Tibial artery (tissue), 4 donors: ENCODE measurements at regions not wholly inside any gene's neighbourhood (a gene's known extent, or its start where the extent isn't known, plus 50 kb on each side); places are given as distances from the start of the nearest gene placed in this dataset.

Experiments
- DNase-seq, 2 donors: peaks; one replicate each; pipeline ENCODE4 v3.0.0-alpha.2; 2019
- H3K27ac ChIP-seq, 2 donors: fragments of 200-600 bp; sonication (generic) in 1 of 2; 1 replicate in 1 of 2; 2 replicates in 1 of 2; pipeline ENCODE4 v1.5.1; 2018 to 2019; ENCODE audit warnings: mild to moderate bottlenecking in 1 of 2
- H3K27me3 ChIP-seq, 2 donors: fragments of 200-600 bp; sonication (generic) in 1 of 2; one replicate each; pipeline versions ENCODE4 v1.5.1 to v1.6.0; 2016 to 2019
- H3K36me3 ChIP-seq, 3 donors: fragments of 200-600 bp; sonication (generic) in 2 of 3; one replicate each; pipeline ENCODE4 v1.5.1; 2016 to 2019; ENCODE audit warnings: mild to moderate bottlenecking in 2 of 3
- H3K4me1 ChIP-seq, 4 donors: fragments of 200-600 bp; sonication (generic) in 2 of 4; 1 replicate in 3 of 4; 2 replicates in 1 of 4; pipeline ENCODE4 v1.5.1; 2016 to 2019
- H3K4me3 ChIP-seq, 2 donors: fragments of 200-600 bp; sonication (generic) in 1 of 2; 1 replicate in 1 of 2; 2 replicates in 1 of 2; pipeline ENCODE4 v1.5.1; 2018 to 2019; ENCODE audit warnings: mild to moderate bottlenecking in 2 of 2
- H3K9me3 ChIP-seq, 3 donors: fragments of 200-600 bp; sonication (generic) in 1 of 3; one replicate each; pipeline ENCODE4 v1.5.1; 2016 to 2019
- intact Hi-C: fragments of 100-400 bp; cut with DNase I; formaldehyde crosslinking; loops from one replicate; pipeline ENCODE4 v1.15.0; 2023; ENCODE audit warnings: low total_unique reads
- TF ChIP-seq, protein P1 (sequence below), 2 experiments: fragments of 200-600 bp in 1 of 2; fragments of 450-650 bp in 1 of 2; IDR thresholded peaks; one replicate each; pipeline ENCODE4 v1.5.1; 2017 to 2019; ENCODE audit warnings: antibody characterized with exemption in 2 of 2, mild to moderate bottlenecking in 1 of 2, moderate library complexity in 1 of 2

DNA sequence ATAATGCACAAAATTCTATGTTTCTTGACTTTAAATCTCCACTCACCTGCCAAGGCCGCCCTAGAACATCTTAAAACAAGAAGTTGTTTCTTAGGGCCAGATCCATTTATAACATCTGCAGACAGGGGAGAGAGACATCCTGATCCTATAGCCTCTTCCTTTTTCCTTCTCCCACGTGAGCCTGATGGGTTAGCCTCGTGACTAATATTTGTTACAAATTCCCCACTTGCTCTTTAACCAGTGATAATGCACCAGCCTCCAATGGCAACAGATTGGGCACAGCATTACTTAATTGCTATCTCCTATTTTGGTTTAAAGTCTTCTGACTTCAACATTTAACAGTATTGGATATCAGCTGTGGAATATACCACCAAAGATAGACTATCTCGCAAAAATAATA is 196.5 kb downstream of the GADD45G start:
- Histone ChIP-seq H3K4me3 (no peak overlapping the region), H3K9me3 (no peaks in the 10 kb centered on the region), H3K27me3 (no peaks in the 10 kb centered on the region), H3K36me3 (no peaks in the 10 kb centered on the region), H3K27ac (peak overlapping the region; percentile 62 to 69), H3K4me1 (peaks cover 0 to 30% (median 24%) of the 10 kb centered on the region in 4 donors)
- peak in 1 of 2 donors; percentile 27 for DNase-seq
- intact Hi-C loops = no loop called here
- TF ChIP-seq, protein P1, sequence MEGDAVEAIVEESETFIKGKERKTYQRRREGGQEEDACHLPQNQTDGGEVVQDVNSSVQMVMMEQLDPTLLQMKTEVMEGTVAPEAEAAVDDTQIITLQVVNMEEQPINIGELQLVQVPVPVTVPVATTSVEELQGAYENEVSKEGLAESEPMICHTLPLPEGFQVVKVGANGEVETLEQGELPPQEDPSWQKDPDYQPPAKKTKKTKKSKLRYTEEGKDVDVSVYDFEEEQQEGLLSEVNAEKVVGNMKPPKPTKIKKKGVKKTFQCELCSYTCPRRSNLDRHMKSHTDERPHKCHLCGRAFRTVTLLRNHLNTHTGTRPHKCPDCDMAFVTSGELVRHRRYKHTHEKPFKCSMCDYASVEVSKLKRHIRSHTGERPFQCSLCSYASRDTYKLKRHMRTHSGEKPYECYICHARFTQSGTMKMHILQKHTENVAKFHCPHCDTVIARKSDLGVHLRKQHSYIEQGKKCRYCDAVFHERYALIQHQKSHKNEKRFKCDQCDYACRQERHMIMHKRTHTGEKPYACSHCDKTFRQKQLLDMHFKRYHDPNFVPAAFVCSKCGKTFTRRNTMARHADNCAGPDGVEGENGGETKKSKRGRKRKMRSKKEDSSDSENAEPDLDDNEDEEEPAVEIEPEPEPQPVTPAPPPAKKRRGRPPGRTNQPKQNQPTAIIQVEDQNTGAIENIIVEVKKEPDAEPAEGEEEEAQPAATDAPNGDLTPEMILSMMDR (IDR thresholded peaks at IDR 0.05) = no peak

DNA sequence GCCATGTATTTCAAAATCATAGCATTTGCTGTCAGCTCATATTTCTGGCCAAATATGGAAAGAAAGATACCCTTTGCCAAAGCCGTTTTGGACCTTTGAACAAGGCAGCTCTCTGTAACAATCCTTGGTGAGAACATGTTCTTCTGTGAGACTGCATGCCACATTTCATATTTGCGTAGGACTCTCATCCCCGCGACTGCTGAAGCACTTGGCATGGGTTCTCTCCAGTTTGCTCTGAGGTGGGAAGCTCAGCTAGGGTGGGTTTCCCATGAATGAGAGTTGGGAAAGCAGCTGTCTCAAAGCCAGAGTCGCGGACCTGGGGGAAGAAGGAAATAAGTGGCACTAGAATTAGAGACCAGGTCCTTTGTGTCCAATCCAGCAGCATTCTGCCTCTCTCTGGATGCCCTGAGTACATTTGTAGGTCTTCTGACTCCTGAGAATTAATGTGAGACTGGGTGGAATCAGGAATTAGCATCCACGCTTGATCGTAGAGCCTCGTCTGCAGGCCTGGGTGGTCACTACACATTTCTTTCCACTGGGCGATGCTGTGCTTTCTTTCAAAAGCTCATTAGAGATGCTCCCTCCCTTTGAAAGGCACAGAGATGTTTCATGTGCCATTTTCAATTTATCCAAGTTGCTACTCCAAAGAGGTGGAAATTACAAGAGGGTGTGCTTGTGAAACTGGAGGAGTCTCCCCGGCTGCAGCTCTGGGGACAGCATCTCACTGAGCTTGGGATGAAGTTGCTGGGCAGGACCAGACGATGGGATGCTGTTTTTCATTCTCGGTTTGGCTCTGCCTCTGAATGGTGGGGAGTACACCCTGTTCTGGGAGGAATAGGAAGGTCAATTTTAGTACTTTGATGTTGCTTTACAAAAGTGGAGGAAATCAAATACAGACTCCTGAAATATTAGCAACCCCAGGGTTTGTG is 197.2 kb downstream of the GADD45G start:
- H3K27ac ChIP-seq = peak overlapping the region; percentile 62 to 69
- no peak overlapping the region for H3K4me3 ChIP-seq
- intact Hi-C loops = no loop called here
- peaks cover 0 to 30% (median 24%) of the 10 kb centered on the region in 4 donors for H3K4me1 ChIP-seq
- H3K36me3 ChIP-seq = no peaks in the 10 kb centered on the region
- H3K9me3 ChIP-seq = no peaks in the 10 kb centered on the region
- H3K27me3 ChIP-seq = no peaks in the 10 kb centered on the region
- TF ChIP-seq, protein P1 (IDR thresholded peaks at IDR 0.05) = peak; percentile 7 to 20
- peak in 1 of 2 donors; percentile 68 for DNase-seq

GRCh38 chr9:89802781-89803355 is 198.1 kb downstream of the GADD45G start:
- peak; percentile 39 to 80 for DNase-seq
- intact Hi-C loops = no loop called here
- H3K4me3 ChIP-seq = no peak overlapping the region
- peaks cover 0 to 30% (median 24%) of the 10 kb centered on the region in 4 donors for H3K4me1 ChIP-seq
- TF ChIP-seq, protein P1 (IDR thresholded peaks at IDR 0.05) = no peak
- H3K27me3 ChIP-seq = no peaks in the 10 kb centered on the region
- H3K9me3 ChIP-seq = no peaks in the 10 kb centered on the region
- H3K27ac ChIP-seq = peak overlapping the region; percentile 62 to 69
- no peaks in the 10 kb centered on the region for H3K36me3 ChIP-seq

- Histone ChIP-seq H3K4me3 (no peak overlapping the region), H3K36me3 (no peaks in the 10 kb centered on the region), H3K27ac (peak overlapping the region; percentile 62 to 69), H3K9me3 (no peaks in the 10 kb centered on the region), H3K27me3 (no peaks in the 10 kb centered on the region), H3K4me1 (peaks cover 0 to 30% (median 24%) of the 10 kb centered on the region in 4 donors)
- intact Hi-C loops = no loop called here
- no peak for DNase-seq
- TF ChIP-seq, protein P1 (IDR thresholded peaks at IDR 0.05) = no peak
Observed at GRCh38 chr9:89803403-89803802, 198.6 kb downstream of the GADD45G start.

- intact Hi-C loops = no loop called here
- no peaks in the 10 kb centered on the region for H3K9me3 ChIP-seq
- no peak for DNase-seq
- H3K4me3 ChIP-seq = no peak overlapping the region
- no peaks in the 10 kb centered on the region for H3K36me3 ChIP-seq
- TF ChIP-seq, protein P1 (IDR thresholded peaks at IDR 0.05) = no peak
- H3K27ac ChIP-seq = no peak overlapping the region
- peaks cover 0 to 30% (median 24%) of the 10 kb centered on the region in 4 donors for H3K4me1 ChIP-seq
- no peaks in the 10 kb centered on the region for H3K27me3 ChIP-seq
Observed at GRCh38 chr9:89804766-89805531, 200.1 kb downstream of the GADD45G start.
